ENCODE measurements at regions not wholly inside any gene's neighbourhood (a gene's known extent, or its start where the extent isn't known, plus 50 kb on each side); places are given as distances from the start of the nearest gene placed in this dataset.

- no peak for DNase-seq (ENCODE audit: low read depth)
Observed at GRCh38 chr22:48351376-48352085, 1476.1 kb downstream of the BRD1 start.

GRCh38 chr22:48350456-48350855, 1477.2 kb downstream of the BRD1 start:
- DNase-seq (ENCODE audit: low read depth): no peak

DNA sequence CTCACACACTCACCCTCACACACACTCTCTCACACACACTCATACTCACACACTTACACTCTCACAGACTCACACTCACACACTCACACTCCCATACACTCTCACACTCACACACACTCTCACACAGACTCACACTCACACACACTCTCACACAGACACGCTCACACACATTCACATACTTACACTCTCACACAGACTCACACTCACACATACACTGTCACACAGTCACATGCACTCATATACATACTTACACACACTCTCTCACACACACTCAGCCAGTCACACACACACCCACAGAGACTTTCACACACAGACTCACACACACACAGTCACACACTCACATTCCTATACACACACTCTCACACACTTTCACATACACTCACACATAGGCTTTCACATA, 1478.8 kb downstream of the BRD1 start:
- DNase-seq (ENCODE audit: low read depth): no peak

- DNase-seq (ENCODE audit: low read depth): no peak
Observed at GRCh38 chr22:48347311-48347710, 1480.4 kb downstream of the BRD1 start.

DNA sequence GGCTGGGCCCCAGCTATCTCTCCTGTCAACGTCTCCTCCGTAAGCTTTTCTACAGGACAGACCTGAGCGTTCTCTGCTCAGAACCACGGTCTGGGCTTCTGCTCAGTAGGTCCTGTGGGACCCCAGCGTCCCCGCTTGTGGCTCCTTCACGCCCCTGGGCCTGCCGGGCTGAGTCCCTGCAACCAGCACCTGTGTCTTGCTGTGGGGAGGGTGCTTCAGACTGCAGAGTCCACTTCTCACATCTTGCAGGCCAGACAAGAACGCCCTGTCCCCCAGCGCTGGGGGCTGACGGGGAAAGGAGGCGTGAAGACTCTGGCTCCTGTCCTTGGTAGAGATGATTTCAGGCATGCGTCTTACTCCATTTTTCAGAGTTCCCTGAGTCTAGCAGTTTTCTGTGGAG, 1480.8 kb downstream of the BRD1 start:
- no peak for DNase-seq (ENCODE audit: low read depth)

- no peak for DNase-seq (ENCODE audit: low read depth)
Observed at GRCh38 chr22:48346311-48346710, 1481.4 kb downstream of the BRD1 start.

DNA sequence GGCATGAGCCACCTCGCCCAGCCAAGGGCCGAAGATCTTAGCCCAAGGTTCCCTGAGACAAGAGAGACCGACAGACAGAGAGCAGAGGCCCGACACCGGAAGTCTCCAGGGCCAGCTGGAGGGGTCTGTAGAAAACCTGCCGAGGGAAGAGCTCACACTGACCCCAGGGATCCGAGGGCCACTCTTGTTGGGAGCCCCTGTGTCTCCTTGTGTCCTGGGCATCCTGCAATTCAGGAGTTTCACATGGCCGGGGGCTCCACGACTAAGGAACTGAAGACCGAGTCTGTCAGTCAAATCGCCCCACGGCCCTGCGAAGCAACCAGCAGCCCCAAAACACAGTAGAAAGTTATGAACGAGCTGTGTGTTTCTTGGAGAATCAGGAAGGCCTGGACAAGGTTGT, 1482.0 kb downstream of the BRD1 start:
- no peak for DNase-seq (ENCODE audit: low read depth)

DNA sequence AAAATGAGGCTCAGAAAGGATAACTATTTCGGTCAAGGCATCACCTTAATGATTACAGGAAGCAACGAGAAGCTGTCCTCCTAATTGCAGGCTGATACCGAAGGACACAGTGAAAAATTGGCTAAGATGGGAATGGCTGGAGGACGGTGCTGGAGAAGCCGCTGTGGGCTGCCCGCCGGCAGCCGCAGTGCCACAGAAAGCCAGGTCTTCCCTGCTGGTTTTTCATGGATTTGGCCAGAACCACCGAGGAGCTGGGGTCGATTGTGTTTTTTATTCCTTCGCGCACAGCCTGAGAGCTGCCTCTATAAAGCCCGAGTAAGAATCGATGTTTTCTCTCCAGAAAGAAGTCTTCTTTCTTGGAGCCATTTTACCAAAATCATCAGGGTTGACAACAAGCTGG, 1484.2 kb downstream of the BRD1 start:
- DNase-seq (ENCODE audit: low read depth): no peak

DNA sequence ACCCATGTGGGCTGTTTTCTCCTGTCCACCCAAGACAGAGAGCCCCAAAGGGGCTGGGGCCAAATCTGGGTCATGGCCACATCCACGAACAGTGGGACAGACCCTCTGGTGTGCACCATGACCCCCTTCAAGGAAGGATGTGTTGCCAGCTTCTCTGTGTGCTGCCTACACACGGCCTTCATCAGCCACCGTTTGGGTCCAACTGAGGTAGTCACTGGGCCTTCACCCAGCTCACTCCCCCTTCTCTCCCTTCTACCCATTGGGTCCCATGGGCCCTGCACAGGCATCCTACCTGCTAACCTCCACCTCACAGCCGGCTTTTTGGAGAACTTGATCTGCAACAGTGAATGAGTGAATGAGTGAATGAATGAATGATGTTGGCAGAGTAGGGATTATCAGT, 1484.9 kb downstream of the BRD1 start:
- no peak for DNase-seq (ENCODE audit: low read depth)

GRCh38 chr22:48342016-48342415, 1485.7 kb downstream of the BRD1 start:
- no peak for DNase-seq (ENCODE audit: low read depth)

GRCh38 chr22:48340727-48341709, 1486.7 kb downstream of the BRD1 start:
- DNase-seq (ENCODE audit: low read depth): no peak

DNA sequence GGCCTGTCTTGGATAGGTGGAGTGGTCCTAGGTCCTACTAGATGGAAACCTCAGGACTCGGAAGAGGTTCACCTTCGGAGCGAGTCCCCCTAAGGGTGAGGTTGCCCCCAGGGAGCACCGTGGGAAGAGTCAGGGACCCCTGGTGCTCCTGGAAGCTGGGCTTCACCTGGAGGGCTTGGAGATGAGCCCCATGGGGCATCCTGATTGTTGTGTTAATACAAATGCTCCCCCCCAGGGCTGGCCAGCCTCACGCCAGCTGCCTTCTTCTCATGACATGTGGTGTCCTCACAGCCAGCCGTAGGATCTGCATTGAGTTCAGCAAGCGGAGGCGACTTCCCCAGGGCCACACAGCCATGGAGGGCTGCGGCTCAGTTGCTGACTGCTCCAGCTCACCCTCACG, 1487.5 kb downstream of the BRD1 start:
- DNase-seq (ENCODE audit: low read depth): no peak

GRCh38 chr22:48338793-48339705, 1488.6 kb downstream of the BRD1 start:
- no peak for DNase-seq (ENCODE audit: low read depth)

DNA sequence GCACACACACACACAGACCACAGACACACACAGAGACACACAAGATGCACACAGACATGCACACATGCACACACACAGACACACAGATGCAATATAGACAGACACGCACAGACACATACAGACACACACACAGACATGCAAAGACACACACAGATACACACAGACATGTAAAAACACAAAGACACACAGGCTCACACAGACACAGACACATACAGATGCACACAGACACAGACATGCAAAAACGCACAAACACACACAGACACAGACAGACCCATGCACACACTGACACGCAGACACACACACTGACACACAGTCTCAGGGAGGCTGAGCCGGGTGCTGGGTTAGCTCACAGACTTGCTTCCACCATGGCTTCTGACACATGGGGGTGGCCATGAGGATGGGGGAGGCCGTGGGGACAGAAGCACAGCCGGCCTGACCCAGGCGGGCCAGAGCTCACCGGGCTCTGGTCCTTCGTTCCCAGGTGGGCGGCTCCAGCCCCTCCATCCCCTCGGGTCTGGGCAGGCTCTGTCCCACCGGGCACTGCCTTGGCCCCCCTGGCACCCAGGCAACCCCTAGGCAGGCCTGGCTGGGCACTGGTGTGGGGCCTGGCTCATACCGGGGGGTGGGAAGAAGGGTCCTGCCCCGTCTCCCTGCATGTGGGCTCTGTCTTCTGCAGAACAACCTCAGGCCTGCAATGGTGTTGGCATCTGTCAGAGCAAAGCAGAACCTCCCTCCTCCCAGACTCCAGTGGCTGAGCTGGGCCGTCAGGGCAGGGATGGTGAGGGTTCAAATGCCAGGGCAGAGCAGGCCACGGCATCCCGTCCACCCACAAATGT, 1489.5 kb downstream of the BRD1 start:
- no peak for DNase-seq (ENCODE audit: low read depth)

- DNase-seq (ENCODE audit: low read depth): no peak
Observed at GRCh38 chr22:48336339-48337060, 1491.2 kb downstream of the BRD1 start.

DNA sequence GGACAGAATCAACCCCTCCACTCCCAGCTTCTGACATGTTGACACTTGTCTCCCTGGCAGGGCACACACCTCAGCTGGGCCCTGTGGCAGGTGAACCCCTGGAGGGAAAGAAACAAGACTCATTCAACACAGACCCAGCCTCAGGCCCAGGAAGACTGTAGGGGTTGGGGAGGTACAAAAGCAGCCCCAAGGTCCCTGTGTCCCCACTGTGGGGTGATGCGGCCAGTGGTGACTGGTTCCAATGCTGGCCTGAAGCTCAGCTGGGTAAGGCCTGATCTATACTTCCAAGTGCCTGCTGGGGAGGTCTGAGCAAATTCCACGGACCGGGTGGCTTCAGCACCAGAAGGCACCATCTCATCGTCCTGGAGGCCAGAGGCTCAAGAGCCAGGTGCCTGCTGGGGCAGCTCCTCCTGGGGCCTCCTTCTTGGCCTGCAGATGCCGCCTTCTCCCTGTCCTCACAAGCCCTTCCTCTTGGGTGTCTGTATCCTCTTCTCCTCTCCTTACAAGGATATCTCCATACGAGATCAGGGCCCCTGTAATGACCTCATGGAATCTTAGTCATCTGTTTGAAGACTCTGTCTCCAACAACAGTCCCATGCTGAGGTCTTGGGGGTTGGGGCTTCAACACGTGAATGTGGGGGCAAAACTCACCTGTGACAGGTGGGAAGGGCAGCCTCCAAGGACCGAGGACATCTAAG, 1492.1 kb downstream of the BRD1 start:
- DNase-seq (ENCODE audit: low read depth): no peak

DNA sequence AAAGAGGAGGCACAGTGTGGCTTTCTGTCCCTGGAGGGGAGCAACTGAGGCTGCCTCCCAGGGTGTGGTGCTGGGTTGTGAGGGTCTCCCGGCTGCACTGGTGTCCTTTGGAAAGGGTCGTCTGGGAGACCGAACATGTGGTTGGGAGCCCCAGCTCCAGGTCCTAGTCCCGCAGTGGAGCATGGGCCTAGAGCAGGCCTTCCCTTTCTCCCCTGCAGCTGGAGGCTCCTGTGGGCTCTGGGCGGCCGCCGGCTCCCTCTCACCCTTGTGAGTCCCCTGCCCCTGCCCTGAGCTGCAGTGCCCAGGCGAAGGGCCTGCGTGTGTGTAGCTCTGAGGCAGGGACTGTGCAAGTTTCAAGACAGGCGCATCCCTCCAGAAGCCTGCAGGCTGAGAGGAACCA, 1492.7 kb downstream of the BRD1 start:
- DNase-seq (ENCODE audit: low read depth): no peak

- DNase-seq (ENCODE audit: low read depth): no peak
Observed at GRCh38 chr22:48333816-48334735, 1493.6 kb downstream of the BRD1 start.

GRCh38 chr22:48333323-48333763, 1494.3 kb downstream of the BRD1 start:
- DNase-seq (ENCODE audit: low read depth): no peak

Measured in activated T-helper 1 cell treated with Interleukin-2 at 50 U/mL for 16 hours (primary cell).